IPS-15b (cell line): ENCODE measurements at regions not wholly inside any gene's neighbourhood (a gene's known extent, or its start where the extent isn't known, plus 50 kb on each side); places are given as distances from the start of the nearest gene placed in this dataset.

Experiments used
- H3K27me3 ChIP-seq: one replicate; pipeline ENCODE4 v1.6.1; 2013; ENCODE audit warnings: low read length; ENCODE audit not compliant: control insufficient read depth, insufficient read depth
- H3K36me3 ChIP-seq: one replicate; pipeline ENCODE4 v1.6.1; 2013; ENCODE audit warnings: low read length; ENCODE audit not compliant: control insufficient read depth, insufficient read depth
- H3K4me1 ChIP-seq: one replicate; pipeline ENCODE4 v1.6.1; 2013; ENCODE audit warnings: mild to moderate bottlenecking, low read length; ENCODE audit not compliant: control insufficient read depth, insufficient read depth
- H3K4me3 ChIP-seq: one replicate; pipeline ENCODE4 v1.5.1; 2013; ENCODE audit warnings: low read depth, low read length
- H3K9ac ChIP-seq: one replicate; pipeline ENCODE4 v1.6.1; 2013; ENCODE audit warnings: low read depth, mild to moderate bottlenecking, low read length
- H3K9me3 ChIP-seq: one replicate; pipeline ENCODE4 v1.6.1; 2013; ENCODE audit warnings: mild to moderate bottlenecking, low read length; ENCODE audit not compliant: control insufficient read depth, insufficient read depth

DNA sequence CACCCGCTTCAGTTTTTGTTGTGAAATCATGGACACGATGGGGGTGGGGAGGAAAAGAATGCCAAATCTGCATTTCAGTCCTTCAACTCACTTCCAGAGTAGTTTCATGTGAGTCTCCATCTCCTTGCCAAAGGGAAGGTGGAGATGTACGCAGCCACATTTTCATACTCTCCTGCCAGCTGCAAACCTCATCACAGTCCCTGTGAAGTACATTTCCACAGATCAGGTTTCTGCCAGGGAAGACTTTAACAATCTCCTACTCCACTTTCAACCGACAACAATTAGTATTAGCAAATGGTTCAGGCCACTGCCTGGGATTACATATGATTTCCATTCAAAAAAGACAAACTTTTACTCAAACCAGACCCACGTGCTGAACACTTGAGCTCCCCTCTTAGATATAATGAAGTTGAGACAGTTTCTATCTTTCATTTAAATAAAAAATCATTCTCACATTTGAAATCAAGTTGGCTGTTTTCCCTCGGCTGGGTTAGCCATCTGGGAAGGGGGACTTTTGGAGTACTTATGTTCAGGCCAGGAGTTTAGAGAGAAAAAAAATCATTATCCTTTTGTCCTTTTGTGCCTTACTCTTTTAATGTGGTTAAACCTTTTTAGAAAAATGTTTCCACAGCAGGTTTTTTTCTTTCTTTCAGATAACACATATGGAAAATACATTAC is 51.0 kb upstream of the CEP162 start:
- no peaks in the 10 kb centered on the region for H3K9me3 ChIP-seq
- H3K27me3 ChIP-seq = no peaks in the 10 kb centered on the region
- H3K9ac ChIP-seq = no peak overlapping the region
- no peaks in the 10 kb centered on the region for H3K4me1 ChIP-seq
- H3K36me3 ChIP-seq = no peaks in the 10 kb centered on the region
- H3K4me3 ChIP-seq = no peak overlapping the region
